ENCODE measurements at regions not wholly inside any gene's neighbourhood (a gene's known extent, or its start where the extent isn't known, plus 50 kb on each side); places are given as distances from the start of the nearest gene placed in this dataset.

DNA sequence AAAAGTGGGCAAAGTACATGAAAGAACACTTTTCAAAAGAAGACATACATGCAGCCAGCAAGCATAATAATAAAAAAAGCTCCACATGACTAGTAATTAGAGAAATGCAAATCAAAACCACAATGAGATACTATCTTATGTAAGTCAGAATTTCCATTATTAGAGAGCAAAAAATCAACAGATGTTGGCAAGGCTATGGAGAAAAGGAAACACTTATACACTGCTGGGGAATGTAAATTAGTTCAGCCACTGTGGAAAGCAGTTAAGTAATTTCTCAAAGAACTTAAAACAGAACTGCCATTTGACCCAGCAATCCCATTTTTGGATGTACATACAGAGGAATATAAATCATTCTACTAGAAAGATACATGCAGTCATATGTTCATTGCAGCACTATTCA lies 360.7 kb downstream of the NSUN3 start:
- TF ChIP-seq EZH2 (IDR thresholded peaks at IDR 0.05; ENCODE audit: borderline replicate concordance) = no peak
- TF ChIP-seq, protein P1, sequence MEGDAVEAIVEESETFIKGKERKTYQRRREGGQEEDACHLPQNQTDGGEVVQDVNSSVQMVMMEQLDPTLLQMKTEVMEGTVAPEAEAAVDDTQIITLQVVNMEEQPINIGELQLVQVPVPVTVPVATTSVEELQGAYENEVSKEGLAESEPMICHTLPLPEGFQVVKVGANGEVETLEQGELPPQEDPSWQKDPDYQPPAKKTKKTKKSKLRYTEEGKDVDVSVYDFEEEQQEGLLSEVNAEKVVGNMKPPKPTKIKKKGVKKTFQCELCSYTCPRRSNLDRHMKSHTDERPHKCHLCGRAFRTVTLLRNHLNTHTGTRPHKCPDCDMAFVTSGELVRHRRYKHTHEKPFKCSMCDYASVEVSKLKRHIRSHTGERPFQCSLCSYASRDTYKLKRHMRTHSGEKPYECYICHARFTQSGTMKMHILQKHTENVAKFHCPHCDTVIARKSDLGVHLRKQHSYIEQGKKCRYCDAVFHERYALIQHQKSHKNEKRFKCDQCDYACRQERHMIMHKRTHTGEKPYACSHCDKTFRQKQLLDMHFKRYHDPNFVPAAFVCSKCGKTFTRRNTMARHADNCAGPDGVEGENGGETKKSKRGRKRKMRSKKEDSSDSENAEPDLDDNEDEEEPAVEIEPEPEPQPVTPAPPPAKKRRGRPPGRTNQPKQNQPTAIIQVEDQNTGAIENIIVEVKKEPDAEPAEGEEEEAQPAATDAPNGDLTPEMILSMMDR (IDR thresholded peaks at IDR 0.05; ENCODE audit: poor library complexity) = no peak
- TF ChIP-seq EZH2phosphoT487 (IDR thresholded peaks at IDR 0.05; ENCODE audit: low read depth, severe bottlenecking, unreplicated experiment) = no peak
